Posterior cingulate gyrus (tissue), 11 donors: ENCODE measurements at regions not wholly inside any gene's neighbourhood (a gene's known extent, or its start where the extent isn't known, plus 50 kb on each side); places are given as distances from the start of the nearest gene placed in this dataset.
A peak's percentile ranks its signal among the peaks of the same experiment; 100 is the strongest.
"Not testable (repeated sequence)": the region's sequence is repeated elsewhere in the genome, so short reads cannot be mapped to it uniquely, and the experiment has no call there.

ENCODE experiments used
- DNase-seq, 10 donors: peaks; one replicate each; pipeline versions ENCODE4 v3.0.0 to v3.0.0-alpha.2; 2020 to 2021; ENCODE audit warnings: mixed read lengths in 3 of 10
- intact Hi-C: fragments of 100-400 bp; cut with DNase I; formaldehyde crosslinking; loops from one replicate; pipeline ENCODE4 v1.15.1; 2023

DNA sequence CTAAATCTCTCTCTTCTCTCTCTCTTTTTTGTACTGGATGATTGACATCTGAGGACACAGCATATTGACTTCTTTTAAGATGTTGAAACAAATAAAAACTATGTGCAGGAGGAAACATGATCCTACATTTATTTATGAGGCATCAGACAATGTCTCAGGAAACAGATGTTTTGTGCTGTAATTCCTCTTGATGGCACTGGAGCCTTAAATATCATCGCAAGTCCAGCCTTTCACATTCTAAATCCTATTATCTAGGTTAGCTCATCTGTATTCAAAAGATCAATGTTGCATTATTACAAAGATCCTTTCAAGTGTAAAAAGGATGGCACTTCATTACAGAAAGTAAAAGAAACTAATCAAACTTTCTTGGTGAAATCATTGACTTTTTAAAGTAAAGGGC, 63.9 kb downstream of the MAT2B start:
- intact Hi-C loops = loop anchor here (5.0 kb wide), 1 partner anchor 1638 kb away; no protein-coding TSS in a partner anchor
- no peak for DNase-seq

DNA sequence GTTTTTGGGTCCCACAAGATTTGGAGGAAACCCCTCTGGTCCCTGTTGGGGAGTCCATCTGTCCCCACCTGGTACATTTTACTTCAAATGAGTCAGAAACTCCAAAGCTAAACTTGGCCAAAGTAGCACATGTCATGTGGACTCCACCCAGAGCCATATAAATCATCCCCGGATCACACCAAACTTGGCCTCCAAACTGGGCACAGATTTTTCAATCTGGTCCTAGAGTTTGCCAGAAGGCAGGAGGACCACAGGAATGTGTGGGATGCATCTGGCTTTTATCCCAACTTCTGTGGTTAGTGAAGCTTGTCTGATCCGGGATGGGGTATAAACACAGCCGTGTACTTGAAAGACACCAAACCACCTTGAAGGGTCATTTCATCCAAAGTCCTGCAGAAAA, 66.3 kb downstream of the MAT2B start:
- no peak for DNase-seq
- intact Hi-C loops = no loop called here

DNA sequence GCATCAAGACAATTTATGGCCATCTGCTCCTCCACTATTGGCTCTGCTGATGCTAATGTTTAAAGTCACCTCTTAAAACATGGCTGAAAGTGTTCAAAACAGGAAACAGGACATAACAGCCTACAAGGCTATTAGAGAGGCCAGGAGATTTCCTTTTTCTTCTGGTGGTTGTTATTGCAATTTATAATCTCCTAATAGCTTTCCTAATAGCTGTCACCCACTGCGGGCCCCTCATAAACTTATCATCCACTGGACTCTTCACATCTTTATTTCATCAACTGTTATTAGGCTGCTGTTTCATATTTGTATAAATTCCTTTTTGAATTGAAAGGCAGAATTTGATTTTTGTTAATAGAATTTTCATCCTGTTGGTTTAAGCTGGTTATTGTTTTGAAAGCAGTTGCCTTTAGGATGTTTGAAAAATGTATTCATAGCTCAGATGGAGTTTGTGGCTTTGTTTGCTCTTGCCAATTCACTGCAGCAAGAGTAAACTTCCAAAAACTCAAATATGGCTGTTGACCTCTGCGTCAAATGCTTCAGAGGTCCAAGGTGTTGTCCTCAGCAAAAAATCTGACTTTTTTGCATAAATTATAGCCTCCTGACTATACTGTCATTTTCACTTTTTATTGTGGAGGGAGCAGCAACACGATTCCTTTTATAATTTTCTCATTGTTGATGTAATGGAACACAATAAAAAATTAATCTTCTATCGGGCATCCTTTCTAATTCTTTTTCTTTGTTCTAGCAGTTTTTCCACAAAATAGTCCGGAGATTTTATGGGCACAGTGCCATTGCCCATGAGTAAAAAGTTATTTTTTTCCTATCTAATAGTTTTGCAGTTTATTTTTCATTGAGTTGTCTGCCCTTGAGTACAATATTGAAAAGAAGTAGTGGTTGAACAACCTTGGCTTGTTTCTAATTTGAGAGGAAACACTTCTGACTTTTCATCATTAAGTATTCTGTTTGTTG, 69.3 kb downstream of the MAT2B start:
- intact Hi-C loops = no loop called here
- DNase-seq = no peak

- intact Hi-C loops = no loop called here
- no peak for DNase-seq
Observed at GRCh38 chr5:163578652-163579051, 73.2 kb downstream of the MAT2B start.

DNA sequence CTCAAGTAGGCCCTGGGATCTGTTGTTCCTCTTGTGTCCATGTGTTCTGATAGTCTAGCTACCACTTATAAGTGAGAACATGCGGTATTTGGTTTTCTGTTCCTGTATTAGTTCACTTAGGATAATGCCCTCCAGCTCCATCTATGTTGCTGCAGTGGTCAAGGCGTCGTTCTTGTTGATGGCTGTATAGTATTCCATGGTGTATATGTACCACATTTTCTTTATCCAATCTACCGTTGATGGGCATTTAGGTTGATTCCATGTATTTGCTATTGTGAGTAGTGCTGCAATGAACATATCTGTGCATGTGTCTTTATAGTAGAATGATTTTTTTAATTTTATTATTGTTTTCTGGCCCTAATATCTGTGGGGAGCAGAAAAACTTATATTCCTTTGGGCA, 74.3 kb downstream of the MAT2B start:
- intact Hi-C loops = no loop called here
- DNase-seq = no peak

GRCh38 chr5:163580516-163580915, 75.1 kb downstream of the MAT2B start:
- intact Hi-C loops = no loop called here
- DNase-seq = no peak

DNA sequence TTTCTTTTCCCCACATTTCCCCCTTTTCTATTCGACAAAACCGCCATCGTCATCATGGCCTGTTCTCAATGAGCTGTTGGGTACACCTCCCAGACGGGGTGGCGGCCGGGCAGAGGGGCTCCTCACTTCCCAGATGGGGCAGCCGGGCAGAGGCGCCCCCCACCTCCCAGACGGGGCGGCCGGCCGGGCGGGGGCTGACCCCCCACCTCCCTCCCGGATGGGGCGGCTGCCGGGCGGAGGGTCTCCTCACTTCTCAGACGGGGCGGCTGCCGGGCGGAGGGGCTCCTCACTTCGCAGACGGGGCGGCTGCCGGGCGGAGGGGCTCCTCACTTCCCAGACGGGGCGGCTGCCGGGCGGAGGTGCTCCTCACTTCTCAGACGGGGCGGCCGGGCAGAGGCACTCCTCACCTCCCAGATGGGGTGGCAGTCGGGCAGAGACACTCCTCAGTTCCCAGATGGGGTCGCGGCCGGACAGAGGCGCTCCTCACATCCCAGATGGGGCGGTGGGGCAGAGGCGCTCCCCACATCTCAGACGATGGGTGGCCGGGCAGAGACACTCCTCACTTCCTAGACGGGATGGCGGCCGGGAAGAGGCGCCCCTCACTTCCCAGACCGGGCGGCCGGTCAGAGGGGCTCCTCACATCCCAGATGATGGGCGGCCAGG, 78.2 kb downstream of the MAT2B start:
- intact Hi-C loops = not testable (repeated sequence)
- peak in 1 of 10 donors; percentile 48 for DNase-seq

- intact Hi-C loops = no loop called here
- DNase-seq = no peak
Observed at GRCh38 chr5:163585206-163585605, 79.8 kb downstream of the MAT2B start.

- intact Hi-C loops = no loop called here
- no peak for DNase-seq
Observed at GRCh38 chr5:163586531-163586956, 81.1 kb downstream of the MAT2B start.

- intact Hi-C loops = no loop called here
- no peak for DNase-seq
Observed at GRCh38 chr5:163594951-163595350, 89.5 kb downstream of the MAT2B start.

- DNase-seq = peak in 3 of 10 donors; percentile 15 to 75 (median 48)
- intact Hi-C loops = no loop called here
Observed at GRCh38 chr5:163595932-163596607, 90.7 kb downstream of the MAT2B start.

GRCh38 chr5:163596608-163597315, 91.3 kb downstream of the MAT2B start:
- intact Hi-C loops = no loop called here
- DNase-seq = no peak

GRCh38 chr5:163604013-163604412, 98.6 kb downstream of the MAT2B start:
- intact Hi-C loops = no loop called here
- DNase-seq = no peak

DNA sequence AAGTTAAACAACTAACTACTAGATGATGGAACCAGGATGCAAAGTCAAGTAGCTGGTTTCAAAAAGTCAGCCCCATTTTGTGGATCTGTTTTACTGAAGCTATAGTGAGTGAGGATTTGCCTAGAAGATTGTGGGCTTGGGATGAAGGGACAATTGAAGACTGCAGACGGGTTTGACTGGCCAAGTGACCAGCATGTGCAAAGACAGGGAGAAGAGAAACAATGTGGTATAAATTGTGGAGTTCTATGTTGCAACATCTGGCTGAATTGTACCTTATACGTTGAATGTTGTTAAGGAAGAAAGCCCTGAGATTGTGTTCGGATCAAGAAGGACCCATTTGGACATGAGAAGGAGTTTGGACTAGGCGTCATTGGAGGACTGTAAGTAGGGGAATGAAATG, 101.8 kb downstream of the MAT2B start:
- no peak for DNase-seq
- intact Hi-C loops = no loop called here

- DNase-seq = no peak
Observed at GRCh38 chr5:163608621-163609020, 103.2 kb downstream of the MAT2B start.

GRCh38 chr5:163609910-163610309, 104.5 kb downstream of the MAT2B start:
- DNase-seq = no peak
- intact Hi-C loops = no loop called here

More at GRCh38 chr5:163608621-163609020, 103.2 kb downstream of the MAT2B start:
- intact Hi-C loops = no loop called here

DNA sequence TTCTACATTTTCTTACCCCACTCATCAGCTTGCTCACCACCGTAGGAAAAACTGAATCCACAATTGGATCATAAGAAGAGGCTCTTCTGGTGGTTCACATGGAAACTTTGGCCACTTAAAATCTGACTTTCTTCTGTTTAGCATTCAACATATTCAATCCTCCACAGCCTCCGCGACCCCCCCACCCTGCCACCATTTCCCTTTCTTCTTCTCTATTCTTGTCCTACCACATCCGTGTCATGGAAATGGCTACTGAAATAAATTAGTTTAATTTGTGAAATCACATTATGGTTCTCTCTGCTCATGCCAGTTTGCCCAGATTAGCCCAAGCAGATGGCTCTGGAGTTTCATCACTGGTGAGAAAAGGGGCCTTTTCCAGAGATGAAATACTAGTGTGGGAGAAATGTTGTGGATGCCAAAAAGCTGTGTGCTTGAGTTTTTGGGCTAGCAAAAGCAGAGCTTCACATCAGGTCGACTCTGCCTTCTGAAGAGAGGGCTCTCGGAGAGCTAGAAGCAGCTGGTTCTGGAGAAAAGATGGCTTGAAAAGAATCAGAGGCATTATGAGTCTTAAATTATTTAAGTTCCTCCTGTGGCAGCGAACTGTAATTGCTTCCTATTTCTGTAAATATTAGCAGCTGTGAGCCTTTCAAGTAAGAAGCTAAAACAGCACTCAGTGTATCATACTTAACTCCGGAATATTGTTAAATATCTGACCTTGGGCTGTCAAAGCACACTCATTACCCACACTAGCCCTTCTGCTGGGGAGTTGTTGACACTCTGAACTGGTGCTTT, 107.1 kb downstream of the MAT2B start:
- DNase-seq = peak in 7 of 10 donors; percentile 13 to 78 (median 32)
- intact Hi-C loops = no loop called here

DNA sequence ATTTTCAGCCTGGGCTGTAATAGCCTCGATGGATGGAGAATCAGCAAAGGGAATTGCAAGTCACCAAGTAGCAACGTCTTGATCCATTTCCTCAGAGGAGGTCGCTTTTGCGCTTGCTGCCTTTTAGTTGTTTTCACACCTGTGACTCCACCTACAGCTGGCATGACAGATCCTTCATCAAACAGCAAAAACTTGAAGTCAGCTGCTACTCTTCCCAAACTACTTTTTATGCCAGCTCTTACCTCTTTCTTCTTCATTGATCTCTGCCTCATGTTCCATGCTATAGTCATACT, 107.7 kb downstream of the MAT2B start:
- no peak for DNase-seq
- intact Hi-C loops = no loop called here

- peak in 1 of 10 donors; percentile 23 for DNase-seq
- intact Hi-C loops = no loop called here
Observed at GRCh38 chr5:163614787-163615186, 109.4 kb downstream of the MAT2B start.
